Activated effector memory CD4-positive, alpha-beta T cell treated with anti-CD3 and anti-CD28 coated beads, Interleukin-2, amount 50 U/mL, for 16 hours (primary cell): ENCODE measurements at regions not wholly inside any gene's neighbourhood (a gene's known extent, or its start where the extent isn't known, plus 50 kb on each side); places are given as distances from the start of the nearest gene placed in this dataset.
"Not testable (repeated sequence)": the region's sequence is repeated elsewhere in the genome, so short reads cannot be mapped to it uniquely, and the experiment has no call there.

Experiments used
- DNase-seq: peaks from one replicate; pipeline ENCODE4 v3.0.0-alpha.2; 2020

GRCh38 chr13:73174521-73175010 lies 115.8 kb downstream of the KLF5 start:
- DNase-seq, result no peak

DNA sequence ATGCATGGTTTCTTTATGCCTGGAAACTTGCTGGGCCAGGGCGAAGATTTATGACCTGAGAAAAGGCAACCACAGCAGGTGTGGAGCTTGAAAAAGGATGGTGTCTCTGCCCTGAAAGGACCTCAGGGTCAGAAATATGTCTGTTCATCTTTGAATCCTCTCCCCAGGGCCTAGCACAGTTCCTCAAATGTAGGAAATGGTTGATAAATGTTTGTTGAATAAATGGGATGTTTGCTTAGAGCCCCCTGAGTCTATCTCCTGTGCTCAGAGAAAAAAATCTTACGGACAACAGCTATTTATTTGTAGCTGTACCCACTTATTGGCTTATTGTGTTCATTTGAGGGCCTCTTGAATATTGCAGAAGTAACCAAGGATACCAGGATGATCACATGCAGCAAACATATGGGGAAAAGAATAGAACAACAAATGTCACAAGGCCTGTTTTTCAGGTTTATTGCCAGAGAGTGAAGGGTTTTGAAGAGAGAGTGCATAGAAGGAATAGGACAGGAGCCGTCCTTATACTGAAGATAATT lies 114.5 kb downstream of the KLF5 start:
- DNase-seq, result no peak

- no peak for DNase-seq
Measured at GRCh38 chr13:73171926-73172325, 113.1 kb downstream of the KLF5 start.

DNA sequence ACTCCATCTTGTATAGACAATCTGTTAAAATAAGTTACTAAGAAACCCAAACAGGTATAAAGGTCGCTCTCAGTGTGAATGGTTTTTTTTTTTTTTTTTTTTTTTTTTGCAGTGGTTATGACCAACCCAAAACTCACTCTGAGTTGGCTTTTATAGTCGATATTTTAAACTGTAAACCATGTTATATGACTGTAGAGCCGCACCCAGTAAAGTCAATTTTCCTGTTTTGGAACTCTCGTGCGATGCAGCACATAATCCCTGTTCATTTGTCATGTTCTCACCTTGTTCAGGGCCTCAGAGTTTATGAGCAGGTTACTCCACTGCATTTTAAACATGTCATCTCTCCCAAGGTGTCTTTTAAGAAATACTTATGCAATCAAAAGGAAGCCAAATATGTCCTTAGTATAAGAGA lies 112.5 kb downstream of the KLF5 start:
- no peak for DNase-seq

GRCh38 chr13:73169971-73170370 lies 111.2 kb downstream of the KLF5 start:
- DNase-seq, result no peak

GRCh38 chr13:73168953-73169401 lies 110.2 kb downstream of the KLF5 start:
- no peak for DNase-seq

GRCh38 chr13:73168226-73168952 lies 109.6 kb downstream of the KLF5 start:
- no peak for DNase-seq

- no peak for DNase-seq
Measured at GRCh38 chr13:73167028-73167820, 108.4 kb downstream of the KLF5 start.

GRCh38 chr13:73166204-73166603 lies 107.4 kb downstream of the KLF5 start:
- no peak for DNase-seq

- no peak for DNase-seq
Measured at GRCh38 chr13:73162912-73163911, 104.4 kb downstream of the KLF5 start.

DNA sequence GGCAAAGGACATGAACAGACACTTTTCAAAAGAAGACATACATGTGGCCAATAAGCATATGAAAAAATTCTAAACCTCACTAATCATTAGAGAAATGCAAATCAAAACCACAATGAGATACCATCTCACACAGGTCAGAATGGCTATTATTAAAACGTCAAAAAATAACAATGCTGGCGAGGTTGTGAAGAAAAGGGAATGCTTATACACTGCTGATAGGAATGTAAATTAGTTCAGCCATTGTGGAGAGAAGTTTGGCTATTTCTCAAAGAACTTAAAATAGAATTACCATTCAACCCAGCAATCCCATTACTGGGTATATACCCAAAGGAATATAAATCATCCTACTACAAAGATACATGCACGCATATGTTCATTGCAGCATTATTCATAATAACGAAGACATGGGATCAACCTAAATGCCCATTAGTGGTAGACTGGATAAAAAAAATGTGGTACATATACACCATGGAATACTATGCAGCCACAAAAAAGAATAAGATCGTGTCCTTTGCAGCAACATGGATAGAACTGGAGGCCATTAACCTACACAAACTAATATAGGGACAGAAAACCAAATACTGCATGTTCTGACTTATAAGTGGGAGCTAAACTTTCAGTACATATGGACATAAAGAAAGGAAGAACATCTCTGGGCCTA lies 101.7 kb downstream of the KLF5 start:
- DNase-seq, result not testable (repeated sequence)

- DNase-seq, result no peak
Measured at GRCh38 chr13:73158851-73159250, 100.0 kb downstream of the KLF5 start.

DNA sequence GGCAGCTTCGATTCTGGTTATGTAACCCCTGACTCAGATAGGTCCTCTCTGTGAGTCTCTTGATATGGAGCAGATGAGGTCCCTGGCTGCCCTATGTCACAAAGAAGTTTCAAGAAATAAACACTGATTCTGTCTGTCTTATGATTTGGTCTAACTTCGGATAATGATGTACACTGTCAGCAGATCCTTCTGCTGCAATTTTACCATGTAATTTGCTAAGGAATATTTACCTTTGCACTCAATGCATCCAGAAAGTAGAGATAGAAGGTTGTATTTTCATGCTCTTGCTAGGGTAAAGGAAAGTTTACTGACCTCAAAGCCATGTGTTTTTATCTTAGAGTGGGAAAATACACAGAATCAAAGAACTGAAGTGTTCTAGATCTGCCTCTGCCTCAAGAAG lies 98.2 kb downstream of the KLF5 start:
- DNase-seq, result no peak

DNA sequence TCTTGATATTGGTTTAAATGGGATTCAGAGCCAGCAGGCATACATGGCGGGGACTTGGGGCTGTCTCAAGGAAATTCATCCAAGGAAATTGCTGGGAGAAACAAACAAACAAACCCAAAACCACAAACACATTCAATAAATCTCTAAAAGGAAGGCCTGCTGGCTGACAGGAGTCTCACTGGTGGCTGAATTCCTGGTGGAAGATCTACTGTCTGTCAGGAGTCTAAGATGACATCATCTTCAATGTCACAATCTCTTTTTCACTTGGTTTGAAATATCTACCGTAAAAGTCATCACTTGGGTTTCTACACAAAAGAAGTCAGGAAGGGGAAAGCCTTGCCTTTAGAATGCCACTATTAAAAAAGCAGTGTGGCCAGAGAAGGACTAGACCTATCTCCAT lies 87.9 kb downstream of the KLF5 start:
- DNase-seq, result no peak

GRCh38 chr13:73142071-73142470 lies 83.3 kb downstream of the KLF5 start:
- no peak for DNase-seq

DNA sequence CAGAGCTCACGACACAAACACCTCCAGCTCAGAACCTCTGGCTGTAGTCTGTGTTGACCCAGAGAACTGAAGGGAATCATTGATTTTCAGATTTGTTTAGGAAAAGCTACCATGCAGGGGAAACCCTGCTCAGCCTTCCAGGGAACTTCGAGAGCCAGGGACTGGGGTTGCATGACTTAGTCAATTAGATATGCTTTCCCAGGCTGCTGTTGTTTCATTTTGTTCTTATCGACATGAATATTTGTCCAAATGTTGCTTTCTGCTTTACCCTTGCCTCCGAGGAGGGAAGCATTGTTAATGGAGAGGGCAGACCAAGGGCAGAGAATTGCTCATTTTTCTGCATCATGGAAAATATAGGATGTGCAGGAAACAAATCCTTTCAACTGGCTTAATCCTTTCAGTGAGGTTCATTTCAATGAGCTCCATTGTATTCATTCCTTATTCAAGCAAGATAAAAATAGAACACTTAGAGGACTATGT lies 82.5 kb downstream of the KLF5 start:
- DNase-seq, result no peak

DNA sequence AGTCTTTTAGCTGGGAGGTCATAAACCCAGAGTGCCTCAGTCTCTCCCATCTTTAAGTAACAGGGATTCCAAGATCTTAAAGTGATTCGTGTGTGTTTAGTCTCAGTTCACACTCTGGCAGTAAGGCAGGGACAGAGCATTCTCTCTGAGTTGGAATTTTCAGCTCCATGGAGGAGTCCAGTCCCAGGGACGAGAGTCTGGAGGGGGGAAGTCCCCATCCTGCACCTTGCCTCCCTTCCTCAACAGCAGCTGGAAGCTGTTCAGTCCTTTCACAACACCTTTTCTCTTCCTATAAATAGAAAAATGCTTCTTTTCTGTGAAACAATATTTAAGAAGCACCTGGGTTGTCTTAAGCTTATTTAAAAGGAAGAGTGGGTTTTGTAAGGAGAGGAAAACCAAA lies 82.0 kb downstream of the KLF5 start:
- DNase-seq, result no peak

DNA sequence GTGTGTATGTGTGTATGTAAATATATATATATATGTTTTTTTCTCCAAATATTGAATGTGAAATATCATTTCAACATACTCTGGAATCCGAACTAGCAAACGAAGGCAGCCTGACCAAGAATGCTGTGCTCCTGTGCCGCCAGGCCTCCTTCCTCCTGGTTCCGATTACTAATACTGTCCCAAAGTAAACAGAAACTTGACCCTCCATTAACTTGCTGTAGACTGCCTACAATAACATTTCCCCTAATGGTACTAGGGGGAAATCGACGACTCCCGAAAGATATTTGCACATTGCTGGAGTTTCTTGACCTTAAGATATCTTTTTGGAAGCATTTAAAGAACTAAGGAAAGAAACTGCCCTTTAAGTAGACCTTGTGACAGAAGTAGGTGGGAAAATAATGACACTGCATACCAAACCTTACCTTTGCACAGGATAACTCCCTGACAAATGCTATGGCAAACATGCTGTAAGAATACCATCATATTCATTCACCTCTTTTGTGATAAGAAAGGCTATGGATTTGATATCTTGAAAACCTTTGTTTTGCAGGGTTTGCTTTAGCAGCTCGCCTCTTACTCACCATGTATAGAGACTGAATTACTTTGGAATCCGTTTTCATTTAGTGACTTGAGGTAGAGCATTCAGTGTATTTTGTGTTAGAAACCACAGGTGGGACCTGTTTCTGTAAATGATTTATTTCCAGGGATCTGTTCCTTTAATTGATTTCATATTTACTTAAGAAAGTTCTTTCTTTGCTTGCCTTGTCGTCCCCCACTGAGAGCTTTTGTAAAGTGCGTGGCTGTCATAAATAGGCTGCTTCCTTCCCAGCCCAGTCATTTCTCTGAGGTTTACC lies 80.1 kb downstream of the KLF5 start:
- no peak for DNase-seq

DNA sequence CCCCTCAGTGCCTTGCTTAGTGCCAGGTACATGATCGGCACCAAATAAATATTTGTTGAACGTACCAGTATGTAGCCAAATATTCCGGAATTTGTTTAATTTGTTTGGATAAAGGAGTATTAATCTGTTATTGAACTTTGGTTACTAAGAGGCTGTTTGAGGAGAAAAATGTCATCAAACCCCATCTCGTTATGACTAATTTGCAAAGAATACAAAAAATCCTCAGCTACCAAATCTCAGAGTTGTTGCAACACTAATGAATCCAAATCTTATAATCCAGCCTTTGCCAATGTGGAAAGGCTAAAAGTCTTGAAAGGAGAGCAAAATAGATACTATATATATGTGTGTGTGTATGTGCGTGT lies 79.5 kb downstream of the KLF5 start:
- no peak for DNase-seq

DNA sequence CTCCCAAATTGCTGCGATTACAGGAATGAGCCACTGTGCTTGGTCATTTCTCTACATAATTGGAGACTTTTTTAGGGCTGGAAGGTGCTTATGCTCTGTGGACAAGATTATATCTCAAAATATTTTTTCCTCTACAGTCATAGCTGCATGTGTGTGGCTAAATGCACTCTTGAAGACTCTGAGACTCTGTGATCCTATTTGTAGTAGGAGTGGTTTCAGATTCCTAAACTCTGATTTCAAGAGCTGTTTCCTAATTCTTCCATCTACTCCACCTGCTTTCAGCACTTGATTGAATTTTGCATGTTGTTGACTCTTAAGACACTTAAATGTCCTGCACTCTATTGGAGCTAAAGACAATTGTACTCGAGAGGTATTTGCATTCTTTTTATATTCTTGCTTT lies 78.0 kb downstream of the KLF5 start:
- no peak for DNase-seq

- no peak for DNase-seq
Measured at GRCh38 chr13:73133531-73133930, 74.7 kb downstream of the KLF5 start.
